Loucy (cell line): ENCODE measurements at regions not wholly inside any gene's neighbourhood (a gene's known extent, or its start where the extent isn't known, plus 50 kb on each side); places are given as distances from the start of the nearest gene placed in this dataset.

Source experiments
- CTCF ChIP-seq: fragments of 200-600 bp; sonication (generic); conservative IDR thresholded peaks from 2 replicates; pipeline ENCODE4 v1.5.1; 2014; ENCODE audit warnings: mild to moderate bottlenecking, antibody characterized with exemption, low read length
- EZH2phosphoT487 ChIP-seq: fragments of 200-600 bp; IDR thresholded peaks from 2 replicates; pipeline ENCODE4 v1.6.1; 2018; ENCODE audit warnings: antibody characterized with exemption, mild to moderate bottlenecking, moderate library complexity, borderline replicate concordance

GRCh38 chr2:235262750-235263149 is 231.1 kb upstream of the AGAP1 start:
- TF ChIP-seq CTCF (no peak), EZH2phosphoT487 (no peak)
